GM23338 (cell line): ENCODE measurements at regions not wholly inside any gene's neighbourhood (a gene's known extent, or its start where the extent isn't known, plus 50 kb on each side); places are given as distances from the start of the nearest gene placed in this dataset.

Source experiments
- ATAC-seq: fragments of 200-7000 bp; cut with Tn5 transposase; 3 replicates; pipeline ENCODE4 v1.9.1; 2020
- DNase-seq: peaks from one replicate; pipeline ENCODE4 v3.0.0-alpha.2; 2015; ENCODE audit warnings: low spot score
- H2AFZ ChIP-seq: fragments of 200-600 bp; sonication (generic); 2 replicates; pipeline ENCODE4 v1.8.0; 2016; ENCODE audit warnings: antibody characterized with exemption, mild to moderate bottlenecking, moderate library complexity
- H3F3A ChIP-seq: fragments of 200-600 bp; sonication (generic); replicated peaks from 2 replicates; pipeline ENCODE4 v1.8.0; 2017; ENCODE audit warnings: antibody characterized with exemption, mixed run types, low read depth
- H3K27ac ChIP-seq: fragments of 200-600 bp; sonication (generic); 2 replicates; pipeline ENCODE4 v1.6.1; 2016; ENCODE audit warnings: low read depth
- H3K27me3 ChIP-seq: fragments of 200-600 bp; sonication (generic); 2 replicates; pipeline ENCODE4 v1.8.0; 2016; ENCODE audit warnings: mild to moderate bottlenecking, mixed run types, moderate library complexity; ENCODE audit not compliant: insufficient read depth
- H3K36me3 ChIP-seq: fragments of 200-600 bp; sonication (generic); 2 replicates; pipeline ENCODE4 v1.8.0; 2016; ENCODE audit warnings: mild to moderate bottlenecking; ENCODE audit not compliant: insufficient read depth
- H3K4me1 ChIP-seq: fragments of 200-600 bp; sonication (generic); 2 replicates; pipeline ENCODE4 v1.8.0; 2016; ENCODE audit warnings: mild to moderate bottlenecking, moderate library complexity; ENCODE audit not compliant: insufficient read depth
- H3K4me2 ChIP-seq: fragments of 200-600 bp; sonication (generic); 2 replicates; pipeline ENCODE4 v1.7.1; 2017; ENCODE audit warnings: mixed run types
- H3K4me3 ChIP-seq: fragments of 200-600 bp; sonication (generic); 2 replicates; pipeline ENCODE4 v1.6.1; 2016; ENCODE audit warnings: mixed run types
- H3K79me2 ChIP-seq: fragments of 200-600 bp; sonication (generic); replicated peaks from 2 replicates; pipeline ENCODE4 v1.8.0; 2017; ENCODE audit warnings: mild to moderate bottlenecking; ENCODE audit not compliant: insufficient read depth
- H3K9me2 ChIP-seq: fragments of 200-600 bp; sonication (generic); 2 replicates; pipeline ENCODE4 v1.8.0; 2017; ENCODE audit not compliant: insufficient read depth
- H4K20me1 ChIP-seq: fragments of 200-600 bp; sonication (generic); replicated peaks from 2 replicates; pipeline ENCODE4 v1.8.0; 2017; ENCODE audit warnings: mild to moderate bottlenecking; ENCODE audit not compliant: insufficient read depth
- H3K27ac Mint-ChIP-seq: 2 replicates; pipeline ENCODE4 v1.8.0; 2020; ENCODE audit warnings: inconsistent platforms, mild to moderate bottlenecking, moderate library complexity, mixed read lengths
- H3K27me3 Mint-ChIP-seq: 3 replicates; pipeline ENCODE4 v1.8.0; 2022; ENCODE audit warnings: low read depth, mild to moderate bottlenecking, moderate library complexity, mixed read lengths, inconsistent platforms; ENCODE audit not compliant: insufficient read depth, poor library complexity
- H3K36me3 Mint-ChIP-seq: 3 replicates; pipeline ENCODE4 v1.8.0; 2021; ENCODE audit warnings: low read depth, mild to moderate bottlenecking, inconsistent platforms, moderate library complexity, mixed read lengths
- H3K4me1 Mint-ChIP-seq: 3 replicates; pipeline ENCODE4 v1.8.0; 2020; ENCODE audit warnings: mild to moderate bottlenecking, inconsistent platforms, mixed read lengths
- H3K4me3 Mint-ChIP-seq: 3 replicates; pipeline ENCODE4 v1.8.0; 2021; ENCODE audit warnings: moderate library complexity, mild to moderate bottlenecking, inconsistent platforms, mixed read lengths
- H3K9me3 Mint-ChIP-seq: 3 replicates; pipeline ENCODE4 v1.8.0; 2020; ENCODE audit warnings: moderate library complexity, mild to moderate bottlenecking, inconsistent platforms, mixed read lengths
- JUNB ChIP-seq: IDR thresholded peaks from one replicate; pipeline ENCODE4 v1.6.1; 2016; ENCODE audit warnings: antibody characterized with exemption; ENCODE audit not compliant: unreplicated experiment
- NANOG ChIP-seq: IDR thresholded peaks from 2 replicates; pipeline ENCODE4 v1.6.1; 2016; ENCODE audit warnings: antibody characterized with exemption, borderline replicate concordance
- POLR2AphosphoS5 ChIP-seq: IDR thresholded peaks from 2 replicates; pipeline ENCODE4 v1.6.1; 2016; ENCODE audit warnings: antibody characterized with exemption, low read depth
- STAT1 ChIP-seq: IDR thresholded peaks from one replicate; pipeline ENCODE4 v1.6.1; 2016; ENCODE audit warnings: antibody characterized with exemption; ENCODE audit not compliant: unreplicated experiment
- ZNF331 ChIP-seq: fragments of 250-450 bp; sonication (Bioruptor Pico); IDR thresholded peaks from 2 replicates; pipeline ENCODE4 v1.5.0; 2020; ENCODE audit warnings: low read depth, mild to moderate bottlenecking, moderate library complexity
- TF ChIP-seq, protein P1 (sequence below): fragments of 250-450 bp; sonication (Bioruptor Pico); IDR thresholded peaks from 2 replicates; pipeline ENCODE4 v1.5.0; 2020; ENCODE audit warnings: mild to moderate bottlenecking, moderate library complexity

DNA sequence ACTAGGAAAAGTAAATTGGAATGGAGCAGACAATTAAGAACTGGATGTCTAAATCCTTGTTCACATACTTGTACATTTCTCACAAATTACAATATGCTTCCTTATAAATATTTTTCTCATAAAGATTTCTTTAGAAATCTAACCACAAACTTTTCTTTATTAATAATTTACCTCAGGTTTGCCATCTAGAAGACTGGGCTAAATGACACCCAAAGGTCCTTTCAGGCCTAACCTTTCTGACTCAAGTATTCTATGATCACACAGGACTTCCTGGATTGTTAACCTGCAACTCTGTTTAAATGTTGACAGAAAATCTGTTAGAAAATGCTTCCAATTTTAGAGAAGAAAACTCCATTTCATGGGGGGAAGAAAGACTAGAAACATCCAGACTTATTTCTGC is 330.5 kb upstream of the MAP3K7 start (continued):
- no peak for TF ChIP-seq ZNF331 (CRISPR knock-in tag)

DNA sequence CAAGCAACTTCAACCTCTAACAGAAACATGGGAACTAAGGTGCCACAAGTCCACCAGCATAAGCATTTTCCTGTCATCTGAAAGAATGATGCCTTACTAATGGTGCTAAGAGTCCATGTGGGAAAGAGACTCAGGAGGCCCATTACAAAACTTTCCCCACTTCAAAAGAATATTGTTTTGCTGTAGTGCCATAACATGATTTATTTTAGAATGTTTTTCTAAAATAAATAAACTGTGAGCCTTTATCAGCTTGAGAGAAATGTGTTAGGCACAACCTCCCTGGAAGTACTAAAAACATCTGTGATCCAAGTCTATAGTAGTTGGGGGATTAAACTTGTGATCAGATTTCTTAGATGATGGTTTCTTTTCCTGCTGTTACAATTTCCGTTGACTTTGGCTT is 330.1 kb upstream of the MAP3K7 start:
- DNase-seq (no peak), ATAC-seq (no peak)
- H2AFZ ChIP-seq, result no peak overlapping the region
- H3K4me3 ChIP-seq, result no peak overlapping the region
- Mint-ChIP-seq H3K4me3 (no peak overlapping the region), H3K27me3 (no peaks in the 10 kb centered on the region), H3K36me3 (peaks cover 23% of the 10 kb centered on the region), H3K4me1 (peaks cover 2% of the 10 kb centered on the region; the same call in 1 of the 3 replicates), H3K9me3 (peaks cover 27% of the 10 kb centered on the region), H3K27ac (no peak overlapping the region)
- H3K79me2 ChIP-seq, result no peaks in the 10 kb centered on the region
- no peaks in the 10 kb centered on the region for H3F3A ChIP-seq
- H4K20me1 ChIP-seq, result no peaks in the 10 kb centered on the region
- TF ChIP-seq STAT1, result no peak
- TF ChIP-seq, protein P1, sequence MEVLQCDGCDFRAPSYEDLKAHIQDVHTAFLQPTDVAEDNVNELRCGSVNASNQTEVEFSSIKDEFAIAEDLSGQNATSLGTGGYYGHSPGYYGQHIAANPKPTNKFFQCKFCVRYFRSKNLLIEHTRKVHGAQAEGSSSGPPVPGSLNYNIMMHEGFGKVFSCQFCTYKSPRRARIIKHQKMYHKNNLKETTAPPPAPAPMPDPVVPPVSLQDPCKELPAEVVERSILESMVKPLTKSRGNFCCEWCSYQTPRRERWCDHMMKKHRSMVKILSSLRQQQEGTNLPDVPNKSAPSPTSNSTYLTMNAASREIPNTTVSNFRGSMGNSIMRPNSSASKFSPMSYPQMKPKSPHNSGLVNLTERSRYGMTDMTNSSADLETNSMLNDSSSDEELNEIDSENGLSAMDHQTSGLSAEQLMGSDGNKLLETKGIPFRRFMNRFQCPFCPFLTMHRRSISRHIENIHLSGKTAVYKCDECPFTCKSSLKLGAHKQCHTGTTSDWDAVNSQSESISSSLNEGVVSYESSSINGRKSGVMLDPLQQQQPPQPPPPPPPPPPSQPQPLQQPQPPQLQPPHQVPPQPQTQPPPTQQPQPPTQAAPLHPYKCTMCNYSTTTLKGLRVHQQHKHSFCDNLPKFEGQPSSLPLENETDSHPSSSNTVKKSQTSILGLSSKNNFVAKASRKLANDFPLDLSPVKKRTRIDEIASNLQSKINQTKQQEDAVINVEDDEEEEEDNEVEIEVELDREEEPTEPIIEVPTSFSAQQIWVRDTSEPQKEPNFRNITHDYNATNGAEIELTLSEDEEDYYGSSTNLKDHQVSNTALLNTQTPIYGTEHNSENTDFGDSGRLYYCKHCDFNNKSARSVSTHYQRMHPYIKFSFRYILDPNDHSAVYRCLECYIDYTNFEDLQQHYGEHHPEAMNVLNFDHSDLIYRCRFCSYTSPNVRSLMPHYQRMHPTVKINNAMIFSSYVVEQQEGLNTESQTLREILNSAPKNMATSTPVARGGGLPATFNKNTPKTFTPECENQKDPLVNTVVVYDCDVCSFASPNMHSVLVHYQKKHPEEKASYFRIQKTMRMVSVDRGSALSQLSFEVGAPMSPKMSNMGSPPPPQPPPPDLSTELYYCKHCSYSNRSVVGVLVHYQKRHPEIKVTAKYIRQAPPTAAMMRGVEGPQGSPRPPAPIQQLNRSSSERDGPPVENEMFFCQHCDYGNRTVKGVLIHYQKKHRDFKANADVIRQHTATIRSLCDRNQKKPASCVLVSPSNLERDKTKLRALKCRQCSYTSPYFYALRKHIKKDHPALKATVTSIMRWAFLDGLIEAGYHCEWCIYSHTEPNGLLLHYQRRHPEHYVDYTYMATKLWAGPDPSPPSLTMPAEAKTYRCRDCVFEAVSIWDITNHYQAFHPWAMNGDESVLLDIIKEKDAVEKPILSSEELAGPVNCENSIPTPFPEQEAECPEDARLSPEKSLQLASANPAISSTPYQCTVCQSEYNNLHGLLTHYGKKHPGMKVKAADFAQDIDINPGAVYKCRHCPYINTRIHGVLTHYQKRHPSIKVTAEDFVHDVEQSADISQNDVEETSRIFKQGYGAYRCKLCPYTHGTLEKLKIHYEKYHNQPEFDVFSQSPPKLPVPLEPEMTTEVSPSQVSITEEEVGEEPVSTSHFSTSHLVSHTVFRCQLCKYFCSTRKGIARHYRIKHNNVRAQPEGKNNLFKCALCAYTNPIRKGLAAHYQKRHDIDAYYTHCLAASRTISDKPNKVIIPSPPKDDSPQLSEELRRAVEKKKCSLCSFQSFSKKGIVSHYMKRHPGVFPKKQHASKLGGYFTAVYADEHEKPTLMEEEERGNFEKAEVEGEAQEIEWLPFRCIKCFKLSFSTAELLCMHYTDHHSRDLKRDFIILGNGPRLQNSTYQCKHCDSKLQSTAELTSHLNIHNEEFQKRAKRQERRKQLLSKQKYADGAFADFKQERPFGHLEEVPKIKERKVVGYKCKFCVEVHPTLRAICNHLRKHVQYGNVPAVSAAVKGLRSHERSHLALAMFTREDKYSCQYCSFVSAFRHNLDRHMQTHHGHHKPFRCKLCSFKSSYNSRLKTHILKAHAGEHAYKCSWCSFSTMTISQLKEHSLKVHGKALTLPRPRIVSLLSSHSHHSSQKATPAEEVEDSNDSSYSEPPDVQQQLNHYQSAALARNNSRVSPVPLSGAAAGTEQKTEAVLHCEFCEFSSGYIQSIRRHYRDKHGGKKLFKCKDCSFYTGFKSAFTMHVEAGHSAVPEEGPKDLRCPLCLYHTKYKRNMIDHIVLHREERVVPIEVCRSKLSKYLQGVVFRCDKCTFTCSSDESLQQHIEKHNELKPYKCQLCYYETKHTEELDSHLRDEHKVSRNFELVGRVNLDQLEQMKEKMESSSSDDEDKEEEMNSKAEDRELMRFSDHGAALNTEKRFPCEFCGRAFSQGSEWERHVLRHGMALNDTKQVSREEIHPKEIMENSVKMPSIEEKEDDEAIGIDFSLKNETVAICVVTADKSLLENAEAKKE, result no peak
- TF ChIP-seq NANOG, result no peak
- TF ChIP-seq POLR2AphosphoS5, result no peak
- no peak for TF ChIP-seq JUNB
- H3K27me3 ChIP-seq, result no peaks in the 10 kb centered on the region
- H3K4me2 ChIP-seq, result no peak overlapping the region
- H3K27ac ChIP-seq, result no peak overlapping the region
- H3K4me1 ChIP-seq, result no peaks in the 10 kb centered on the region
- peaks cover 4% of the 10 kb centered on the region; the same call in 1 of the 2 replicates for H3K9me2 ChIP-seq
- peaks cover 13% of the 10 kb centered on the region; the same call in 1 of the 2 replicates for H3K36me3 ChIP-seq
